ENCODE measurements at regions not wholly inside any gene's neighbourhood (a gene's known extent, or its start where the extent isn't known, plus 50 kb on each side); places are given as distances from the start of the nearest gene placed in this dataset.

- H3K27me3 ChIP-seq = no peaks in the 10 kb centered on the region
- H3K27ac ChIP-seq = no peak overlapping the region
- no peaks in the 10 kb centered on the region for H3K9me3 ChIP-seq
- intact Hi-C loops (cut with DNase I) = no loop called here
- H3K4me3 ChIP-seq = no peak overlapping the region
- TF ChIP-seq, protein P1, sequence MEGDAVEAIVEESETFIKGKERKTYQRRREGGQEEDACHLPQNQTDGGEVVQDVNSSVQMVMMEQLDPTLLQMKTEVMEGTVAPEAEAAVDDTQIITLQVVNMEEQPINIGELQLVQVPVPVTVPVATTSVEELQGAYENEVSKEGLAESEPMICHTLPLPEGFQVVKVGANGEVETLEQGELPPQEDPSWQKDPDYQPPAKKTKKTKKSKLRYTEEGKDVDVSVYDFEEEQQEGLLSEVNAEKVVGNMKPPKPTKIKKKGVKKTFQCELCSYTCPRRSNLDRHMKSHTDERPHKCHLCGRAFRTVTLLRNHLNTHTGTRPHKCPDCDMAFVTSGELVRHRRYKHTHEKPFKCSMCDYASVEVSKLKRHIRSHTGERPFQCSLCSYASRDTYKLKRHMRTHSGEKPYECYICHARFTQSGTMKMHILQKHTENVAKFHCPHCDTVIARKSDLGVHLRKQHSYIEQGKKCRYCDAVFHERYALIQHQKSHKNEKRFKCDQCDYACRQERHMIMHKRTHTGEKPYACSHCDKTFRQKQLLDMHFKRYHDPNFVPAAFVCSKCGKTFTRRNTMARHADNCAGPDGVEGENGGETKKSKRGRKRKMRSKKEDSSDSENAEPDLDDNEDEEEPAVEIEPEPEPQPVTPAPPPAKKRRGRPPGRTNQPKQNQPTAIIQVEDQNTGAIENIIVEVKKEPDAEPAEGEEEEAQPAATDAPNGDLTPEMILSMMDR (IDR thresholded peaks at IDR 0.05) = no peak
- no peaks in the 10 kb centered on the region for H3K4me1 ChIP-seq
- H3K36me3 ChIP-seq = no peaks in the 10 kb centered on the region
- DNase-seq (ENCODE audit: low spot score in 2 of 2) = no peak
These were observed 2448.7 kb downstream of the TP53TG3F start for GRCh38 chr16:35908152-35908551.

DNA sequence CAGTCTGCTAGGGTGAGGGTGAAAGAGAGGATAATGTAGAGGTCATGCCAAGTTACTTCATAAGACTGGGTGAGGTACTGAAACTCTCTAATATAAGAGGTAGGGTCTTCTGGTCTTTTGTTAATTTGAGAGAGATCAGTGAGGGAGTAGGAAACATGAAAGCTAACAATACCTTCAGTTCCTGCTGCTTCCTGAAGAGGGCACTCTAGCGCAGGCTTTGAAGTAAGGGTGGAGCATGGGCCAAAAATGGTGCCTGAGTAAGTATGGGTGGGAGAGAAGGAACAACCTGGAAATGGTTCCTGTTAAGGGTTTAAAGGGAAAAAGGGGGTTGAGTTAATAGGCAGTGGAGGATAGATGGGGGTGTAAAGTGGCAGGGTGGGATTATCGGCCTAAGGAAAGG lies 2449.5 kb downstream of the TP53TG3F start:
- no peak overlapping the region for H3K4me3 ChIP-seq
- no peaks in the 10 kb centered on the region for H3K36me3 ChIP-seq
- no peaks in the 10 kb centered on the region for H3K27me3 ChIP-seq
- intact Hi-C loops (cut with DNase I) = no loop called here
- no peak for DNase-seq (ENCODE audit: low spot score in 2 of 2)
- TF ChIP-seq, protein P1 (IDR thresholded peaks at IDR 0.05) = no peak
- no peaks in the 10 kb centered on the region for H3K4me1 ChIP-seq
- no peak overlapping the region for H3K27ac ChIP-seq
- H3K9me3 ChIP-seq = no peaks in the 10 kb centered on the region

- Histone ChIP-seq H3K36me3 (no peaks in the 10 kb centered on the region), H3K27ac (no peak overlapping the region), H3K4me1 (no peaks in the 10 kb centered on the region), H3K27me3 (no peaks in the 10 kb centered on the region), H3K4me3 (no peak overlapping the region), H3K9me3 (no peaks in the 10 kb centered on the region)
- TF ChIP-seq, protein P1 (IDR thresholded peaks at IDR 0.05) = no peak
- intact Hi-C loops (cut with DNase I) = no loop called here
- no peak for DNase-seq (ENCODE audit: low spot score in 2 of 2)
These were observed 2450.0 kb downstream of the TP53TG3F start for GRCh38 chr16:35909351-35909954.

GRCh38 chr16:35910409-35910808 lies 2451.0 kb downstream of the TP53TG3F start:
- Histone ChIP-seq H3K4me3 (no peak overlapping the region), H3K27me3 (no peaks in the 10 kb centered on the region), H3K4me1 (no peaks in the 10 kb centered on the region), H3K9me3 (peaks cover 0 to 6% of the 10 kb centered on the region in 2 donors), H3K36me3 (no peaks in the 10 kb centered on the region), H3K27ac (no peak overlapping the region)
- no peak for DNase-seq (ENCODE audit: low spot score in 2 of 2)
- intact Hi-C loops (cut with DNase I) = no loop called here
- TF ChIP-seq, protein P1 (IDR thresholded peaks at IDR 0.05) = no peak

DNA sequence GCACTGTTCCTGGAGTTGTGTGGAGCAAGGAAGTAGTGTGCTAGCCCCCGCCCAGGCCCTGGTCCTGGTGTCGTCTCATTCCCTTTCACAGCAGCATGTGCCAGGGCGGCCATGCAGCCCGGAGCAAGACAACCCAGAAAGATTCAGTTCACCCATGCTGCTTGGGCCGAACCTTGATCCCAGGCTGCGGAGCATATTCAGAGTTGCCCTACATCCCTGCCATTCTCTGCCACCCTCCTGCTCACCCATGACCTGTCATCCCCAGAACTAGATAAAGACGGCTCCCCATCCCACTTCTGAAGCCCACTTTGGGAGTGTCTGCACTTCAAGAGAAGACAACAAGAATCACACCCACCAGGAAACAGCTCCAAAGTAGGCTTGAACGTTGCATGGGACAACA lies 2452.5 kb downstream of the TP53TG3F start:
- H3K27me3 ChIP-seq = no peaks in the 10 kb centered on the region
- H3K36me3 ChIP-seq = no peaks in the 10 kb centered on the region
- intact Hi-C loops (cut with DNase I) = no loop called here
- H3K27ac ChIP-seq = no peak overlapping the region
- H3K4me3 ChIP-seq = no peak overlapping the region
- no peak for DNase-seq (ENCODE audit: low spot score in 2 of 2)
- H3K9me3 ChIP-seq = peaks cover 0 to 6% of the 10 kb centered on the region in 2 donors
- H3K4me1 ChIP-seq = no peaks in the 10 kb centered on the region
- TF ChIP-seq, protein P1 (IDR thresholded peaks at IDR 0.05) = no peak

DNA sequence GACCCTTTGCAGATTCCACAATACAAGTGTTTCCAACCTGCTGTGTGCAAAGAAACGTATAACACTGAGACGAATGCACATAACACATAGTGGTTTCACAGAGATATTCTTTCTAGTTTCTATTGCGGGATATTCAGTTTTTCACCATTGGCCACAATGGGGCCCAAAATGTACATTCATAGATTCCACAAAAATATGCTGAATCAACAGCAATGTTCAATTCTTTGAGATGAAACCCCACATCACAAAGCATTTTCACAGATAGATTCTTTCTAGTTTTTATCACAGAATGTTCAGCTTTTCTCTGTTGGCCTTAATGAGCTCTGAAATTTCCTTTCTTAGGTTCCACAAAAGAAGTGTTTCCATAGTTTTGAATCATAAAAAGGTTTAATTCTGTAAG lies 2472.3 kb downstream of the TP53TG3F start:
- Histone ChIP-seq H3K27me3 (no peaks in the 10 kb centered on the region), H3K9me3 (peaks cover 0 to 4% of the 10 kb centered on the region in 2 donors), H3K27ac (no peak overlapping the region), H3K4me1 (no peaks in the 10 kb centered on the region), H3K4me3 (no peak overlapping the region), H3K36me3 (no peaks in the 10 kb centered on the region)
- TF ChIP-seq, protein P1 (IDR thresholded peaks at IDR 0.05) = no peak
- intact Hi-C loops (cut with DNase I) = no loop called here
- DNase-seq (ENCODE audit: low spot score in 2 of 2) = no peak
